ENCODE measurements at regions not wholly inside any gene's neighbourhood (a gene's known extent, or its start where the extent isn't known, plus 50 kb on each side); places are given as distances from the start of the nearest gene placed in this dataset.

DNA sequence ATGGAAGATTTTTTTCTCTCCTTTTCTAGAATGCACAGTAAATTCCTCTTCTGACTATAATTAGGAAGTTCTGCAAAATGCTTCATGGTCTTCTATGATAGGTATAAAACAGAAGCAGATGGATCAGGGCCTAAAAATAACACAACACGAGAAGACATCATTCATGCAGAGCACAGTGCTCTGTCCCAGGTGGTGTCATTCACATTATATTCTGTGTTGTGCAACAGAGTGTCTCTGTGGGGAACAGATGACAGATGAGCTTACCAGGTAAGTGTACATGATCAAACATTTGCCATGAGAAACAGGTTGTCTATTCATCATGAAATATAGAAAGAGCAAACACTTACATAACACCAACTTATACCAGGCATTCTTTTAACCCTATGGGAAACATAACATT is 288.3 kb downstream of the KCTD12 start:
- TF ChIP-seq FOXJ3 (CRISPR knock-in tag; IDR thresholded peaks at IDR 0.05) (no peak), CHD2 (IDR thresholded peaks at IDR 0.05; ENCODE audit: low read length, partially characterized antibody) (no peak), TAF1 (IDR thresholded peaks at IDR 0.05; ENCODE audit: borderline replicate concordance, low read depth, low read length) (no peak)
- WGBS (ENCODE audit: low lambda C conversion rate) = 13% methylated on average over 1 of the region's 1 CpG

GRCh38 chr13:76596216-76596615 is 290.0 kb downstream of the KCTD12 start:
- no peaks in the 10 kb centered on the region for H3K9me2 ChIP-seq
- H3K9ac ChIP-seq = no peak overlapping the region
- ChIA-PET CTCF (no interaction called here), POLR2A (no interaction called here)
- no peaks in the 10 kb centered on the region for H3F3A ChIP-seq (replicated peaks; ENCODE audit: insufficient read depth)
- H3K36me3 ChIP-seq (replicated peaks in 1 of 2; ENCODE audit: control insufficient read depth in 1 of 2, insufficient read depth in 2 of 2, low read length in 1 of 2) = no peaks in the 10 kb centered on the region
- H3K4me2 ChIP-seq = no peak overlapping the region
- DNase-seq = no peak
- H4K20me1 ChIP-seq (ENCODE audit: insufficient read depth) = no peaks in the 10 kb centered on the region
- H3K9me3 ChIP-seq = no peaks in the 10 kb centered on the region
- H3K27ac ChIP-seq (ENCODE audit: low read depth in 2 of 2, low read length in 1 of 2) = no peak overlapping the region
- H3K27me3 ChIP-seq (ENCODE audit: insufficient read depth) = no peaks in the 10 kb centered on the region
- no peaks in the 10 kb centered on the region for H3K79me2 ChIP-seq (ENCODE audit: insufficient read depth)
- no peak overlapping the region for H2AFZ ChIP-seq (ENCODE audit: low read depth)
- TF ChIP-seq EP300 (IDR thresholded peaks at IDR 0.05; ENCODE audit: borderline replicate concordance in 1 of 2, low read depth in 1 of 2, low read length in 1 of 2) = no peak
- no peak for TF ChIP-seq FOXM1 (IDR thresholded peaks at IDR 0.05; ENCODE audit: low read depth)
- no peak overlapping the region for H3K4me3 ChIP-seq (ENCODE audit: low read depth in 2 of 2, low read length in 1 of 2)
- H3K4me1 ChIP-seq (ENCODE audit: control insufficient read depth in 1 of 2, insufficient read depth in 2 of 2, low read depth in 1 of 2, low read length in 1 of 2) = peaks cover 0 to 7% of the 10 kb centered on the region in 2 experiments; a peak in 2 of 4 replicates
- 30% methylated on average over 1 of the region's 1 CpG for WGBS (ENCODE audit: low lambda C conversion rate)

More for the DNA sequence above, 288.3 kb downstream of the KCTD12 start:
- H2AFZ ChIP-seq (ENCODE audit: low read depth) = no peak overlapping the region
- H3K4me2 ChIP-seq = no peak overlapping the region
- H3K36me3 ChIP-seq (replicated peaks in 1 of 2; ENCODE audit: control insufficient read depth in 1 of 2, insufficient read depth in 2 of 2, low read length in 1 of 2) = no peaks in the 10 kb centered on the region
- H3K27me3 ChIP-seq (ENCODE audit: insufficient read depth) = no peaks in the 10 kb centered on the region
- H4K20me1 ChIP-seq (ENCODE audit: insufficient read depth) = no peaks in the 10 kb centered on the region
- no peak overlapping the region for H3K9ac ChIP-seq
- H3K9me2 ChIP-seq = no peaks in the 10 kb centered on the region
- no peak overlapping the region for H3K27ac ChIP-seq (ENCODE audit: low read depth in 2 of 2, low read length in 1 of 2)
- H3F3A ChIP-seq (replicated peaks; ENCODE audit: insufficient read depth) = no peaks in the 10 kb centered on the region
- CTCF ChIA-PET = no interaction called here
- H3K4me1 ChIP-seq (ENCODE audit: control insufficient read depth in 1 of 2, insufficient read depth in 2 of 2, low read depth in 1 of 2, low read length in 1 of 2) = peaks cover 0 to 7% of the 10 kb centered on the region in 2 experiments; a peak in 2 of 4 replicates
- H3K4me3 ChIP-seq (ENCODE audit: low read depth in 2 of 2, low read length in 1 of 2) = no peak overlapping the region
- H3K79me2 ChIP-seq (ENCODE audit: insufficient read depth) = no peaks in the 10 kb centered on the region
- no peak for DNase-seq
- H3K9me3 ChIP-seq = no peaks in the 10 kb centered on the region
- POLR2A ChIA-PET = no interaction called here

GRCh38 chr13:76594435-76594834 is 291.8 kb downstream of the KCTD12 start:
- Histone ChIP-seq H2AFZ (ENCODE audit: low read depth) (no peak overlapping the region), H3K4me1 (ENCODE audit: control insufficient read depth in 1 of 2, insufficient read depth in 2 of 2, low read depth in 1 of 2, low read length in 1 of 2) (peaks cover 0 to 7% of the 10 kb centered on the region in 2 experiments; a peak in 2 of 4 replicates), H3K9me2 (no peaks in the 10 kb centered on the region), H3F3A (replicated peaks; ENCODE audit: insufficient read depth) (no peaks in the 10 kb centered on the region), H3K4me2 (no peak overlapping the region), H3K27me3 (ENCODE audit: insufficient read depth) (no peaks in the 10 kb centered on the region), H3K27ac (ENCODE audit: low read depth in 2 of 2, low read length in 1 of 2) (no peak overlapping the region), H3K4me3 (ENCODE audit: low read depth in 2 of 2, low read length in 1 of 2) (no peak overlapping the region), H4K20me1 (ENCODE audit: insufficient read depth) (no peaks in the 10 kb centered on the region), H3K9ac (no peak overlapping the region), H3K9me3 (no peaks in the 10 kb centered on the region), H3K36me3 (replicated peaks in 1 of 2; ENCODE audit: control insufficient read depth in 1 of 2, insufficient read depth in 2 of 2, low read length in 1 of 2) (no peaks in the 10 kb centered on the region), H3K79me2 (ENCODE audit: insufficient read depth) (no peaks in the 10 kb centered on the region)
- no peak for TF ChIP-seq POLR2AphosphoS5 (IDR thresholded peaks at IDR 0.05; ENCODE audit: low read depth, low read length)
- no peak for TF ChIP-seq MEF2A (IDR thresholded peaks at IDR 0.05; ENCODE audit: borderline replicate concordance, low read depth)
- DNase-seq = no peak
- WGBS (ENCODE audit: low lambda C conversion rate) = 78% methylated on average over 1 of the region's 1 CpG
- ChIA-PET POLR2A (no interaction called here), CTCF (no interaction called here)

- no peak overlapping the region for H3K4me2 ChIP-seq
- no peaks in the 10 kb centered on the region for H3F3A ChIP-seq (replicated peaks; ENCODE audit: insufficient read depth)
- H2AFZ ChIP-seq (ENCODE audit: low read depth) = no peak overlapping the region
- no peak overlapping the region for H3K27ac ChIP-seq (ENCODE audit: low read depth in 2 of 2, low read length in 1 of 2)
- H3K9me2 ChIP-seq = no peaks in the 10 kb centered on the region
- H3K9ac ChIP-seq = no peak overlapping the region
- POLR2A ChIA-PET = no interaction called here
- no peaks in the 10 kb centered on the region for H3K9me3 ChIP-seq
- no peaks in the 10 kb centered on the region for H3K4me1 ChIP-seq (ENCODE audit: control insufficient read depth in 1 of 2, insufficient read depth in 2 of 2, low read depth in 1 of 2, low read length in 1 of 2)
- H3K27me3 ChIP-seq (ENCODE audit: insufficient read depth) = no peaks in the 10 kb centered on the region; the same call in 1 of the 2 replicates
- H3K79me2 ChIP-seq (ENCODE audit: insufficient read depth) = no peaks in the 10 kb centered on the region
- H3K36me3 ChIP-seq (replicated peaks in 1 of 2; ENCODE audit: control insufficient read depth in 1 of 2, insufficient read depth in 2 of 2, low read length in 1 of 2) = no peaks in the 10 kb centered on the region
- CTCF ChIA-PET = no interaction called here
- DNase-seq = no peak
- no peak overlapping the region for H3K4me3 ChIP-seq (ENCODE audit: low read depth in 2 of 2, low read length in 1 of 2)
- 47% methylated on average over 4 of the region's 4 CpGs for WGBS (ENCODE audit: low lambda C conversion rate)
- TF ChIP-seq, protein P1, sequence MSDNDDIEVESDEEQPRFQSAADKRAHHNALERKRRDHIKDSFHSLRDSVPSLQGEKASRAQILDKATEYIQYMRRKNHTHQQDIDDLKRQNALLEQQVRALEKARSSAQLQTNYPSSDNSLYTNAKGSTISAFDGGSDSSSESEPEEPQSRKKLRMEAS (IDR thresholded peaks at IDR 0.05; ENCODE audit: low read depth) = no peak
- TF ChIP-seq ELF1 (IDR thresholded peaks at IDR 0.05) = no peak
- no peak for TF ChIP-seq NFIC (IDR thresholded peaks at IDR 0.05; ENCODE audit: borderline replicate concordance)
- TF ChIP-seq EP300 (IDR thresholded peaks at IDR 0.05; ENCODE audit: borderline replicate concordance in 1 of 2, low read depth in 1 of 2, low read length in 1 of 2) = no peak
- no peak for TF ChIP-seq MXI1 (IDR thresholded peaks at IDR 0.05; ENCODE audit: low read depth, low read length)
- TF ChIP-seq, protein P2, sequence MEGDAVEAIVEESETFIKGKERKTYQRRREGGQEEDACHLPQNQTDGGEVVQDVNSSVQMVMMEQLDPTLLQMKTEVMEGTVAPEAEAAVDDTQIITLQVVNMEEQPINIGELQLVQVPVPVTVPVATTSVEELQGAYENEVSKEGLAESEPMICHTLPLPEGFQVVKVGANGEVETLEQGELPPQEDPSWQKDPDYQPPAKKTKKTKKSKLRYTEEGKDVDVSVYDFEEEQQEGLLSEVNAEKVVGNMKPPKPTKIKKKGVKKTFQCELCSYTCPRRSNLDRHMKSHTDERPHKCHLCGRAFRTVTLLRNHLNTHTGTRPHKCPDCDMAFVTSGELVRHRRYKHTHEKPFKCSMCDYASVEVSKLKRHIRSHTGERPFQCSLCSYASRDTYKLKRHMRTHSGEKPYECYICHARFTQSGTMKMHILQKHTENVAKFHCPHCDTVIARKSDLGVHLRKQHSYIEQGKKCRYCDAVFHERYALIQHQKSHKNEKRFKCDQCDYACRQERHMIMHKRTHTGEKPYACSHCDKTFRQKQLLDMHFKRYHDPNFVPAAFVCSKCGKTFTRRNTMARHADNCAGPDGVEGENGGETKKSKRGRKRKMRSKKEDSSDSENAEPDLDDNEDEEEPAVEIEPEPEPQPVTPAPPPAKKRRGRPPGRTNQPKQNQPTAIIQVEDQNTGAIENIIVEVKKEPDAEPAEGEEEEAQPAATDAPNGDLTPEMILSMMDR (IDR thresholded peaks at IDR 0.05) = no peak
- TF ChIP-seq, protein P3, sequence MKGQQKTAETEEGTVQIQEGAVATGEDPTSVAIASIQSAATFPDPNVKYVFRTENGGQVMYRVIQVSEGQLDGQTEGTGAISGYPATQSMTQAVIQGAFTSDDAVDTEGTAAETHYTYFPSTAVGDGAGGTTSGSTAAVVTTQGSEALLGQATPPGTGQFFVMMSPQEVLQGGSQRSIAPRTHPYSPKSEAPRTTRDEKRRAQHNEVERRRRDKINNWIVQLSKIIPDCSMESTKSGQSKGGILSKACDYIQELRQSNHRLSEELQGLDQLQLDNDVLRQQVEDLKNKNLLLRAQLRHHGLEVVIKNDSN (IDR thresholded peaks at IDR 0.05; ENCODE audit: borderline replicate concordance, low read depth) = no peak
- TF ChIP-seq RCOR1 (IDR thresholded peaks at IDR 0.05; ENCODE audit: low read length) = no peak
- TF ChIP-seq TEAD4 (IDR thresholded peaks at IDR 0.05; ENCODE audit: borderline replicate concordance, insufficient read depth) = no peak
- H4K20me1 ChIP-seq (ENCODE audit: insufficient read depth) = no peaks in the 10 kb centered on the region
Measured at GRCh38 chr13:76586842-76587241, 299.4 kb downstream of the KCTD12 start.
